ENCODE measurements at regions not wholly inside any gene's neighbourhood (a gene's known extent, or its start where the extent isn't known, plus 50 kb on each side); places are given as distances from the start of the nearest gene placed in this dataset.

DNA sequence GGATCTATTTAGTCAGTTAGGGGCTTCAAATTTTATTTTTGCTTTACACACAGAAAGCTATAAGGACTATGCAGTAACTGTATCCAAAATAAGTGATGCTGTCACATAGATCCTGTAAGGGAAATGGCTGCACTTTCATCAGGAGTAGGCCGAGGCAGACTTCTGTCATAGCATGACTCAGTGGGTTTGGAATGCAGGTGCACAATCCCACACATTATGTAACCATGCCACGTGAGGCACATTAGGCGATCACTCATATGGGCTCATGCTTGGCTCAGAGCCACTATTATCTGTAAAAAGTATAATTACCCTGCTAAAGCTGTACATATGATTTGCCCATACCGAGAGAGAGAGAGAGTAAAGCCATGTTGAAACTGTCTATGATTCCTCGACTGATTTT lies 1189.4 kb upstream of the EYS start:
- no peak for DNase-seq

DNA sequence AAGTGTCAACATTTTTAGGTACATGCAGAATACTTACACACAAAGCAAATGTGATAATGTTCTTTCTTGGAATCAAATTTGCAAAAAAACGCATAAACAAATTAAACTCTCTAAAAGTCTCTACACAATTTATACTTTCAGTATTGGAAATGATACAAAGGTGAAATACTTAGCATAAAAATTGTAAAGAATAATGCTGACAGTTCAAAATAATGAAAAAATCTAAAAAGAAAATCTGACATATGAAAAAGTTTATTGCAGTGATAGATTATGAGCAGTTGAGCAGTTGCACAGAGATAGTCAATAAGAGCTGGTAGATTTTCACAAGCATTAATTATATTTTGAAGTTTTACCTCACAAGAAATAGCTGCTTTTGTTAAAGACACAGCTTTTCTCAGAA lies 1176.4 kb upstream of the EYS start:
- DNase-seq = no peak

DNA sequence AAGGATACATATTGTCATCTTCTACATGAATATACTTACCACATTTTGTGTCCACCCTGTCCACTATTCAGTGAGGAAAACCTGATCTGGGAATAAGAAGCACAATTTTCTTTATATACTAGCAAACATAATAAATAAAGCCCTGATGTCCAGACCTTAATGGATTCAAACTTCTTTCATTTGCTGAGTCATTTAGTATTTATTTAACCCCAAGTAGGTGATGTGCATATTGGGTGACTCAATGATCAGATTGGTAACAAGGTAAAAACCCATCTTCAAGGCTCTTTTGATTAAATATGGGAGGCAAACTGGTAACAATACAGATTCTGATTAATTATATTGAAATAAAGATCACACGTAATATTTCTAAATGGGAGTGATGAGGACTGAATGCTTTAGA lies 1159.8 kb upstream of the EYS start:
- DNase-seq = no peak

DNA sequence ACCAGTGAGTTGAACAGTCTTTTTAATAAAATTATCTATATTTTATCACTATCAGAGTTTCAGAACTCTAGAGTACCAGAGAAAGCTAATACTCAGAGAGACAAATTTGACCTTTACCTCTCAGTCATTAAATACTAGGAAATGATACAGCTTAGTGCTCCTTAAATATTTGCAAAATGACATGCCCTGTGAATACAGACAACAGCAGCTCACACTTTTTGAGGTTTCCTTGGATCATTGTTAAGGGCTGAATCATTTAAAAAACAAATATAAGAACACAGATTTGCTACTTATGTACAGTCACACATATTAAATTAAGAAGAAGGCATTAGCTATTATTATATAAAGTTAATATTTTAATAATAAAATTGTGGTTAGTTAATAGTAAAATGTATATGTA lies 1158.7 kb upstream of the EYS start:
- DNase-seq = no peak

DNA sequence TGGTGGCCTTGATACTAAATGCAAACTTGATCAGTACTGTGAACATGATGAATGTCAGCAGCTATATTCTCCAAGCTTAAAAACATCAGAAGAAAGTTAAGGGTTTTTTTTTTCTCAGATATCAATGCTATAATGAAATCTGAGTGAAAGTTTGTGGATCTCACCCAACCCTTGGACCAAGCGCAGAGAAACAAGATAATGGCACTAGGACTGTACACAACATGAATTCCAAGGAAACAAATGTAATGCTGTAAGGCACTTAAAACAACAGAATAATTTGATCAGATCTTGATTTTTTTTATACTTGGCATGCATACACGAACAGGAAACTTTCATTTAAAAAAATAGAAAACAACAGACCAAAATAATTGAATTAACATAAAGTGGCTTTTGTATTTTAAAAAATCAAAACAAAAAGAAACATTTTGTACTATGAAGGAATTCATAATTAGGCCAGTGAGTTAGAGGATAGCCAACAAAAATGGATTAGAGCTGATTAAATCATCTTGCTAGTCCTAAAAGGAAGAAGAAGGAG lies 1154.0 kb upstream of the EYS start:
- DNase-seq = no peak

DNA sequence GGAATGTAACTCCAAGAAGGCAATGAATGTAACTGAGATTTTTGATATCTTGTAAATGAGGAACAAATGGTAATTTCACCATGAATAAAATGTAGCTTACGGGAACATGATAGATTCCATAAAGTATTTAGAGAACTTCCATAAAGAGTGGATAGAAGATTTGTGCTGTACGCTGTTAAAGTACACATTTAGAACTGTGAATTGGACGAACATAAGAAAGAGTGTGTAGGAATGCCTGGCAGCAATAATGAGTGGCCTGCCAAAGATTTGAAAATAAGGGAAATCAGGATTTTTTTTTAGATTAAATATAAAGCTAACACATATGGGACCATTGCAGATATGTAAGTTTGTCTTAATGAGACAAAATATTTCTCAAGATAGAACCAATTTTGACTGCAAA lies 1153.3 kb upstream of the EYS start:
- DNase-seq = no peak

DNA sequence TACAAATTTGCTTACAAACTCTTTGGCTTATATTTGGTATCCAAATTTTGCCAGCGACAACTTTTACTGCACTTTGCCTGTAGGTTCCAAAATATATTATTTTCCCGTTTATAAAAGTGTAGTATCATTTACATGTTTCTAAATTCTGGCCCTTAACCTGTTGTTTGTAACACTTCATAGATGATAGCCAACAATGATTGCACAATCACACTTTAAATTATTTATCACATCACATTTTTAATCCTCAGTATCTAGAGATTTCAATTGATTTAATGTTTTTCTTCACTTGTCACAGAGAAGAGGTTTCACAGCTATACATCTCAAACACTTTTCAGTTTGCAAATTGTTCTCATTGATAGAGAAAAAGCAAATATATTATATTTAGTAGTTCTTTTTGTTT lies 1151.2 kb upstream of the EYS start:
- no peak for DNase-seq

DNA sequence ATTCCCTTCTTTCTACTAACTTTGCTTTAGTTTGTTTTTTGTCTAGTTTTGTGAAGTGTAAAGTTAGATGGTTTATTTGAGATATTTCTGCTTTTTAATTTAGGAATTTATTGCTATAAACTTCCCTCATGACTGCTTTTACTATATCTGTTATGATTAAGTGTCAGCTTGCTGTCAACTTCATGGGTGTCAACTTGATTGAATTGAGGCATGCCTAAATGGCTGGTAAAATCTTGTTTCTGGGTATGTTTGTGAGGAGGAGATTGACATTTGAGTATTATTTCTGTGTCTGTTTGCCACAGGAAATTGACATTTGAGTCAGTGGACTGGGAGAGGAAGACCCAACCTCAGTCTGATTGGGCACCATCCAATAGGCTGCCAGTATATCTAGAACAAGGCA lies 1147.0 kb upstream of the EYS start:
- DNase-seq = no peak

DNA sequence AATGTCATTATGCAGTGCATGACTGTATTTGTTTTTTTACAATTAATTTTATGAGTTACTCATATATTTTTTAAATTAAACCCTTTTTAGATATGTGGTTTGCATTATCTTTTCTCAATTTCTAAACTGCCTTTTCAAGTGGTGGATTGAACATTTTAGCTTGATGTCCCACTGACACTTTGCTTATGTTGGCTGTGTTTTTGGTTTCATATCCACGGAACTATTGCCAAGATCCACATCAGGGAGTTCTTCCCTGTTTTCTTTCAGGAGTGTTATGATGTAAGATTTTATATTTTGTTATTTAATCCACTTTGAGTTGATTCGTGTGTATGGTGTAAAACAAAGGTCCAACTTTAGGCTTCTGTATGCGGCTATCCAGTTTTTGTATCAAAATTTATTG lies 1144.9 kb upstream of the EYS start:
- DNase-seq = no peak

DNA sequence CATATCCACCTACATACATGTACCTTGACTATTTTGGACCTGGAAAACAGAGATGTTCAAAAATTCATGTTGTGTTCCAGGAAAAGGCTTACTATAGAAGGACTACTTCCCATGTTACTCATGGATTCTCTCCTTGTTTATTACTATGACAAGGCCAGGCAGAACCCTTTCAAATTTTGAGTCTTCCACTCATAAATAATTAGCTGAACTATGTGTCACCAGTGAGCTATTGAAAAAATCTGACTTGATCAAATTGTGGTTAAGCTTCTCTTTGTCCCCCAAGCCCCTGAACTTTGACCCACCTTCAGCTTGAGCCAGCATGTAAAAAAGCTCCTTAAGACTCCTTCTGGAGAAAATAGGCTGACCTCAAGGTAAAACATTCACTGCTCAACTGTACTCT lies 1142.8 kb upstream of the EYS start:
- no peak for DNase-seq

DNA sequence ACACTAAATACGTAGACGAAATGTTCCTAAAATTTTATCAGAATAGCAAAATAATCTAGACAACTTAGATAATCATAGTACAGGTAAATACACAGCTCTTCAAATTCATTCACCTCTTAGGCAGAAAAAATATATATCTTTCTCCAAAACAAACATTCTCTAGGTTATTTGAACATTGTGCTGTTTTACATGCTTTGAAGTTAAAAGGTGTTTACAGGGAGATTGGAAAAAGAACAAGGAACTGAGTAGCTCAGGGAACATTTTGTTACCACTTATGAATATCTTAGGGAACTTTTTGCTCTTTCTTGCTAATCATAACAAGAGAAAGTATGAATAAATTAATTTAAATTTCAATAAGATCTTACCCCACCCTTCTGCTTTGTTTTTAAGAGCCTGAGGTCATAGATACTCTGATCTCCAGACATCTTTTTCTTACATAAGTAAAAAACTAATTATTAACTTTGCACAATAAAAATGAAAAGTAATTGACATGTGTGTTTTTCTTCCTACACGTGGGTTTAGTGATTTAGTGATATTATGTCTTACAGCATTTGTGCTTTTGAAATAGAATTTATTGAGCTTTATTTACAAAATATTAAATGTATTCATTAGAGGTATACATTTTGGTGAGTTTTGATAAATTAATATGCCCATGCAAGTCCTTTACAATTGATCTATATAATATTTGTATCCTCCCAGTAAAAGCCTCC lies 1141.4 kb upstream of the EYS start:
- DNase-seq = no peak

DNA sequence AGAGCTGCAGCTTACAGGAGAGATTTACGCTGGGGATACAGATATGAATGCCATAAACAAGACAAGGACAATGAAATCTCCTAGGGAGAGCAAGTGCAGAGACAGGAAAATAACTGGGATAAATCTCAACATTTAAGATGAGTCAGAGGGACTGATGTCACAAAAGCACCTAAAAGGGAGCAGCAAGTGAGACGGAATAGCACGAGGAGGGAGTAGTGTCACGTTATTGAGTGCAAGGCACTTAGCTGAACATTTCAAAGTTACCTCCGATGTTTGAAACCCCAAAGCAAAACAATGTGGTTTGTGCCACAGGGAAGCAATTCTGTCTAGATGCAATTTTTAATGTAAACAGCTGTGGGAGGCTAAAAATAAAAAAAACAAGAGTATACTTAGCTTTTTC lies 1131.7 kb upstream of the EYS start:
- DNase-seq = no peak

DNA sequence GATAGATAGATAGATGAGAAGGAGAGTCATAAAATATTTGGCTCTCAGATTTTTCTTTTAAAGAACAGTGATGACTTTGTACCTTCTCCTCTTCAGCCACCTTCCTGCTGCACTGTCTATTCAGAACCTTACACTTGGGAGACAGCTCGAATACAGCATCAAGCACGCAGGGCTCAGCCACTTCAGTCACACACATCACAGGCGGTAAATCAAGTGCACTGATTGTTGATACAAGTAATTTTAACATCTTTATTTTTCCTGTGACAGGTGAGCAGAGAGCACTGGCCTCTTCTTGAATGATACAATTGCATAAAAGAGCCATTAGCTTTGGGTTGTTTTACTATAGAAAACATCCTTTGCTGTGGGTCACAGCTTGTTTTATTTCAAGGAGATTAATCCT lies 1118.5 kb upstream of the EYS start:
- no peak for DNase-seq

DNA sequence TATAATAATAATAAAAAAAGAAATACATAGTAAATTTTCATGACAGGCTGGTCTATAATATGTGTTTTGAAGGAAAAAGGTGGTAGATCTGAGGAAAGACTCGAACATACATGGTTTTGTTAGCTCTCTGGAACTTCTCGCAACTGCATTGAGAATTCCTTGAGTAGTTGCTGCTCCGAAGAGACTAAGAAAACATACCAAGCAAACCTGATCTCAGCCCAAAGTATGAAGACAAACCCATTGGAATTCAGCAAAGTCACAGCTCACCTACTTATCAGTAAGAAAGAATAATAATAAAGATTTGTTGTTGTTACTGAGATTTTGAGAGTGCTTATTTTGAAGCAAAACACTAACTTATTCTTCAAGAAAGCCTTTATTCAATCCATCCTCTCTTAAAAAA lies 1107.1 kb upstream of the EYS start:
- no peak for DNase-seq

DNA sequence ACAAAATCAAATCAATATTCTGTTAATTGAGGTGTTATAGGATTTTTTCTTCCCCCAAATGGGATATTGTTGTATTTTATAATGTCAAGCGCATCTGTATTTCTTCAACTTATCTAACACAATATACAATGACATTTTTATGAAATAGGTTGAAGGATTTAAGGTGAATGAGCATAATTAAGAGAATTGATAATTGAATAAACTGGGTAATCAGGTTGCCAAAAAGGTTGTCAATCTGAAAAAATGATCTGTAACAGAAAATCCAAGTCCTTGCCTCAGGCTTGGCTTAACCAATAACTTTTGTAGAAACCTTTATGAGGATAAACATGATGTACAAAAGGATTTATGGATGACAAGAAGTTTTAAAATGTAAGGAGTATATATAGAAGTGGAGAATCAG lies 1101.7 kb upstream of the EYS start:
- no peak for DNase-seq

DNA sequence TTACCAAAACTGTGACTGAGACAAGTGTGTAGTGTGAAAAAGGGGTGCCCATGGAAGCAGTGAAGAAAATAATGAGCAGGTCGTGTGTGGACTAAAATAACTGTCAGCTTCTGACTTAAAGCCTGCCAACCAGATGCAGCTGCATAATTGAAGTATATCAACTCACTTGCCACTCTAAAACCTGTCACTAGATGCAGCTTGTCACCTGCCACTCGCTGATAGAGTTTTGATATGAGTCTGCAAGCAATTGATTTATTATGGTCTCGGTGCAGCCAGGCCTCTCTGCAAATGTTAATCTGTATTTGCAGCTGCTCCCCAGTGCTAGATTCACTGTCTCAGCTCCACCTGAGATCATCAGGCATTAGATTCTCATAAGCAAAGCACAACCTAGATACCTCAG lies 1090.0 kb upstream of the EYS start:
- DNase-seq = no peak

DNA sequence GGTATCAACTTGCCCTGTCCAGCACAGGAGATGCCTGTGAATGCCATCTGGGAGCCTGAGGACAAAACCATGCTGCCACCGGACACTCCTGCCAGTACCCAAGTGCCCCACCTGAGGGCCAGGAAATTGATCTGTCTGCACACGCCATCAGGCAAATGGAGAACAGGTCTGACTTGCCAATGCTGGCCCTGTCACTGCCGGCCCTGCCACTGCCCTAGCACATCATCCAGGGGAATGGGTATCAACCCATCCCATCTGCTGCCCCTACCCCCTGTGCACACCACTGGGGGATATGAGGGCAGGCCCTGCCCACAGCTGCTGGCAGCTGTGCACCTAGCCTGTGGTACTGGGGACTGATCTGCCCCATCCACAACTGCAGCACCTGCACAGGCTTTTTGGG lies 1081.6 kb upstream of the EYS start:
- DNase-seq = no peak

DNA sequence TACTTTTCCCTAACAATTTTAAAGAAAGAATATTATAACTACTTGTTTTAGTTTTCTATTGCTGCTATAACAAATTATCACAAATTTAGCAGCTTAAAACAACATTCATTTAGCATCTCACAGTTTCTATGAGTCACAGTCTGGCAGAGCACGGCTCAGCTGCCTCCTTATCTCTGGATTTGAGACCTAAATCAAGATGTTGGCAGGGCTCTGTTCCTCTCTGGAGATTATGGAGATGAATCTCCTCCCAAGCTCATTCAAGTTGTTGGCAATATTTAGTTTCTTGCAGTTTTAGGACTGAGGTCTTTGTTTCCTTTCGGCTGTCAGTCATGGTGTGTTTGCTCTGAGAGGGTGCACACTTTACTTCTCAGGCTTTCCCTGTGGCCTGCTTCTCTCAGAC lies 1065.8 kb upstream of the EYS start:
- no peak for DNase-seq

DNA sequence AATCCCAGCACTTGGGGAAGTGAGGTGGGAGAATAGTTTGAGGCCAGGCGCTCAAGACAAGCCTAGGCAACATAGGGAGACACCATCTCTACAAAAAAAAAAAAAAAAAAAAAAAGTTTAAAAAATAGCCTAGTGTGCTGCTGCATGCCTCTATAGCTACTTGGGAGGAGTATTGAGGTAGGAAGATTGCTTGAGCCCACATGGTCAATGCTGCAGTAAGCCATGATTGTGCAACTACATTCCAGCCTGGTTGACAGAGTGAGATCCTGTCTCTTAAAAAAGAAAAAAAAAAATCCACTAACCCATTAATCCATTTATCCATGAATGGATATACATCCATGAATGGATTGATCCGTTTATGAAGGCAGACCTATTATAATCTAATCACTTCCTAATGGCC lies 1064.6 kb upstream of the EYS start:
- DNase-seq = no peak

DNA sequence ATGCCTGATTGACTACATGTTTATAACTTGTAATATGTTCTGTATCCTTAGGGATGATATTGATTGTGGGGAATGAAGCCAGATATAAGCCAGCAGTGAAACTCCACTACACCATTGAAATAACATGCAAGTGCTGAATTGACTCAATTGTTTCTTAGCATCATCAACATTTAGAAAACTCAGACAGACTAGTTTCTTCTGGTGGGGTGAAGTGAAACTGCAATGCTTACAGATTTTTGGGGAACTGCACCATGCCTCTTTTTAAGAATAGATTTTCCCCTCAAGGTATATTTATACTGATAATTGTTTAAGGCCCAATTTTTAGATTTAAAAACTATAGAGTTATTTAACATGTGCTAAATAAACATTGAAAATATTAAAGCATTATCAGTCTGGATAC lies 1044.6 kb upstream of the EYS start:
- DNase-seq = no peak

DNA sequence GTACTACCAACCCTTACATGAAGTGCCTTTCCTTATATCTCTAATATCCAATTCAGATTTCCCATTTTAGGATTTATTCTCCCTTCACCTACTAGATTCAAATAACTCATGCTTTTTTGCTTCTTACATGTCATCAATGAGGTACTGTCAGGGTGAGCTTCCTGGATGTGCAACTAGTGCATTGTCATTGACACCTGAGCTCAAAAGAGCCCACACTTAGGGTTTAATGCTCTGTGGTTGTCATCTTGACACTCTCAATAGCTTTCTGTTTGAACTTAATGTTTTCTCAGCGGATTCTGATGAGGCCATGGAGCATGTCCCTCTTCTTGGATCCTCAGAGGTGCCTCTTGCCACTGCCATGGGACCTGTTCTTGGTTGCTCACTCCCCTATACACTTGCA lies 1033.3 kb upstream of the EYS start:
- DNase-seq = no peak

DNA sequence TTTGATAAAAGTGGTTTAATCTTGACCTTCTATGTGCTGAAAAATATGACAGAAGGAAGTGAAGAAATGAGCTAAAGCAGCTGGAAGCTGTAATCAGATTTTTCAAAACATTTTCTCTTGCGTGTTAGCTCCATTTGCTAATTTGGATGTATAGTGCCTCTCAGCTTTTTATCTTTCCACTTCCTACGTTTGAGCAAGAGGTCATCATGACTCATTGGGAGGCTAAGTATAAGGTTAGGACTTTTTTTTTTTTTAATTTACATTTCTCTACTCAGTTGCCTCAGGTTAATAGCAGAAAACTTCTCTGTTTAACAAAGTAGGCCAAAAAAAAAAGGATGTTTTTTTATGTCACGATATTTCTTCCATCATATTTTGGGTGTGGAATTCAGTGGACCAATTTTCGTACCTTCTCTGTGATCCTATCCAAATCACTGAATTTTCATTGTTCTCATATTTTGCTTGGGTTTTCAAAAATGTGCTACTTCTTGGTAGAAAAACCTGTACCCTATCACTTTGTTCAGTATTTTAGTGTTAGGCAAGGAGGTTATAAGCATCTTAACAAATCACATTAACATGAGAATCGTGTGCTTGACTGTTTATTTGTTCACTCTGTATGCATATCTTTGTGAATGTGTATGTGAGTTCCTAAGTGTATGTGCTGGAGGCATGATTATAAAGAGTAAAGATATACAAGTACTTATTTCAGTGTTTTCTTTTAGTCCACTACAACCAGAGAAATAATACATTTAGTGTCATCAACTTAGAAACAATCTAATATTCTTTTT lies 1028.3 kb upstream of the EYS start:
- no peak for DNase-seq

DNA sequence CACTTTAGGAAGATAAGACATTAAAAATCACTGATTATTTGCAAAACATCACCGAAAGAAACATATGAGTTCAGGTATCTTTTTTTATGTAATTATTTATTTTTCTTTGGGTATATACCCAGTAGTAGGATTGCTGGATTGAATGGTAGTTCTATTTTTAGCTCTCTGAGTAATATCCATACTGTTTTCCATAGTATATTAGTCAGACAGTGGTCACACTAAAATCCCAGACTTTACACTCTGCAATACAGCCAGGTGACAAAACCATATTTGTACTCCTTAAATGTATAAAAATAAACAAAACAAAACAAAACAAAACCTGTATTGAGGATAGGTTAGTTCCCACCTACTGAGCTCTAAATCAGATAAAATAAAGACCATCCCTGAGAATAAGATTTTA lies 1024.3 kb upstream of the EYS start:
- DNase-seq = no peak

DNA sequence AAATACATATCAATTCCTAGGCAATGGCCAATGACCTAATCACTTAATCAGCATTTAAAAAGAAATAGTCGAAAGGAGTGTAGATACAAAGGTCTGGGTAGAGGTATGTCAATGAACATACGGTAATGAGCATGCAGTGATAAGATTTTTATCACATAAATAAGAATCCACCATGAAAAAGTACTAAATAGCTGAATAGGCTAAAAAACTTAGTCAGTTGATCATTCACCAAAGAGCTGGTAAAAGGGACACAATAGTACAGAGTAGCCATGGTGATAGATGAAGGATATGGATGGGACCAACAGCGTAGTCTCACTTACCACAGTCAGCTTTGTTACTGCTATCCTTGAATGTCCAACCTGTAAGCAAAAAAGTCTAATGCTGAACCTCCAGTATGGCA lies 1018.6 kb upstream of the EYS start:
- DNase-seq = no peak

DNA sequence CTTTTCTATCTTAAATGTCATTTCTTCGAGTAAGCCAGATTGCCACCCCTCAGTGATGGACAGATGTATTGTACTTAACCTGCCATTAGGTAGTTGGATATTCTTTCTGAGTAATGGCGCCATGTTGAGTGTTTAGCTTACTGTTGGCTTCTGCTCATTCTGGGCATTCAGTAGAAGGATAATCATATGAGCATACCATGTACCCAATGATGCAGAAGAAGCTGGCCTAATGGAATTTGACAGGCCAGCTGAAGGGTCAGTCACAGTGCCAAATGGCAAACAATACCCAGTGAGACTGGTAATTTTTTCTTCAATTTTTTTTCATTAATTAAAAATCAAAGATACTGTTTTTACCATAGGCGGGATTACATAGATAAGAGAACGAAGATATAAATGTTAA lies 1010.8 kb upstream of the EYS start:
- DNase-seq = no peak

Data from dermis blood vessel endothelial cell (primary cell).